HEK293T (cell line): ENCODE measurements at regions not wholly inside any gene's neighbourhood (a gene's known extent, or its start where the extent isn't known, plus 50 kb on each side); places are given as distances from the start of the nearest gene placed in this dataset.

Source experiments
- CTCF ChIA-PET: fragments of 350-600 bp; formaldehyde crosslinking; extraction: SDS; loops from one replicate; lab custom pipeline; 2021; ENCODE audit warnings: antibody characterized with exemption, inconsistent platforms; lab: Yijun Ruan, JAX
- POLR2A ChIA-PET: fragments of 350-600 bp; formaldehyde crosslinking; extraction: SDS; loops from one replicate; lab custom pipeline; 2020; ENCODE audit warnings: antibody characterized with exemption, inconsistent platforms; lab: Yijun Ruan, JAX
- DNase-seq: peaks from one replicate; pipeline ENCODE4 v3.0.0; 2012; ENCODE audit warnings: mixed read lengths; ENCODE audit errors: extremely low spot score
- ARNT ChIP-seq: fragments of 450-650 bp; IDR thresholded peaks from 2 replicates; pipeline ENCODE4 v1.6.1; 2017; ENCODE audit warnings: mild to moderate bottlenecking
- BHLHE40 ChIP-seq: fragments of 450-650 bp; IDR thresholded peaks from 2 replicates; pipeline ENCODE4 v1.6.1; 2016; ENCODE audit warnings: mild to moderate bottlenecking, moderate library complexity, borderline replicate concordance
- CTBP1 ChIP-seq: fragments of 450-650 bp; IDR thresholded peaks from 2 replicates; pipeline ENCODE4 v1.6.1; 2016; ENCODE audit warnings: borderline replicate concordance
- ELF4 ChIP-seq: fragments of 450-650 bp; IDR thresholded peaks from 2 replicates; pipeline ENCODE4 v1.6.1; 2017; ENCODE audit warnings: antibody characterized with exemption
- FOXA1 ChIP-seq: fragments of 450-650 bp; IDR thresholded peaks from 2 replicates; pipeline ENCODE4 v1.6.1; 2016; ENCODE audit warnings: mild to moderate bottlenecking
- FOXM1 ChIP-seq: fragments of 450-650 bp; IDR thresholded peaks from 2 replicates; pipeline ENCODE4 v1.6.1; 2017; ENCODE audit warnings: mild to moderate bottlenecking, borderline replicate concordance
- HDGF ChIP-seq: fragments of 450-650 bp; IDR thresholded peaks from 2 replicates; pipeline ENCODE4 v1.6.1; 2017; ENCODE audit warnings: antibody characterized with exemption, borderline replicate concordance
- L3MBTL2 ChIP-seq: fragments of 450-650 bp; conservative IDR thresholded peaks from 2 replicates; pipeline ENCODE4 v1.6.1; 2016; ENCODE audit warnings: mild to moderate bottlenecking
- LEF1 ChIP-seq: fragments of 450-650 bp; IDR thresholded peaks from 2 replicates; pipeline ENCODE4 v1.6.1; 2017; ENCODE audit warnings: mild to moderate bottlenecking, borderline replicate concordance
- NFRKB ChIP-seq: fragments of 450-650 bp; IDR thresholded peaks from 2 replicates; pipeline ENCODE4 v1.6.1; 2016; ENCODE audit warnings: mild to moderate bottlenecking, moderate library complexity
- SP1 ChIP-seq: fragments of 450-650 bp; IDR thresholded peaks from 2 replicates; pipeline ENCODE4 v1.6.1; 2017
- SUZ12 ChIP-seq: fragments of 450-650 bp; IDR thresholded peaks from 2 replicates; pipeline ENCODE4 v1.6.1; 2016; ENCODE audit warnings: mild to moderate bottlenecking
- TARDBP ChIP-seq: fragments of 450-650 bp; IDR thresholded peaks from 2 replicates; pipeline ENCODE4 v1.6.1; 2016
- ZNF384 ChIP-seq: fragments of 450-650 bp; IDR thresholded peaks from 2 replicates; pipeline ENCODE4 v1.6.1; 2016
- TF ChIP-seq, protein P1 (sequence below): fragments of 450-650 bp; IDR thresholded peaks from 2 replicates; pipeline ENCODE4 v1.6.1; 2016

GRCh38 chr7:68005992-68006391 lies 1009.4 kb downstream of the TYW1 start:
- DNase-seq, result no peak
- TF ChIP-seq, protein P1, sequence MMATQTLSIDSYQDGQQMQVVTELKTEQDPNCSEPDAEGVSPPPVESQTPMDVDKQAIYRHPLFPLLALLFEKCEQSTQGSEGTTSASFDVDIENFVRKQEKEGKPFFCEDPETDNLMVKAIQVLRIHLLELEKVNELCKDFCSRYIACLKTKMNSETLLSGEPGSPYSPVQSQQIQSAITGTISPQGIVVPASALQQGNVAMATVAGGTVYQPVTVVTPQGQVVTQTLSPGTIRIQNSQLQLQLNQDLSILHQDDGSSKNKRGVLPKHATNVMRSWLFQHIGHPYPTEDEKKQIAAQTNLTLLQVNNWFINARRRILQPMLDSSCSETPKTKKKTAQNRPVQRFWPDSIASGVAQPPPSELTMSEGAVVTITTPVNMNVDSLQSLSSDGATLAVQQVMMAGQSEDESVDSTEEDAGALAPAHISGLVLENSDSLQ, result no peak
- POLR2A ChIA-PET, result no interaction called here
- CTCF ChIA-PET, result no interaction called here

DNA sequence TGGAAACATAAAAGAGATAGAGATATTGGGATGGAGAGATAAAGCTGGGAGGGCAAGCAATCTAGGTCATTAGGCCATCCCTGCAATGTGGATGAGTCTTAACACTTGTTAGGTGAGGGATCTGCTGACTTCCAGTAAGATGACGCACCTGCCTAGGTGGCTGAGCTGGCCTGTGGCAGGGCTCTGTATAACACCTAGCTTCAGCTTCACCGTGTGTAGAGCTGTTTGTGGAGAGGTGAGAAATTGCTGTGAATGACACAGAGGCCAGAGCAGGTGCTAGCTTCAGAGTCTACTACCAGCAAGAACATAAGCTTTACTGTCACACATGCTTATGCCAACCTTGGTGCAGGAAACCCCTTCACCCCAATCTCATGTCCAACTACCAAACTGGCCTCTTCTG lies 1010.0 kb downstream of the TYW1 start:
- TF ChIP-seq CTBP1 (no peak), SP1 (no peak), NFRKB (no peak)
- no peak for DNase-seq
- POLR2A ChIA-PET, result no interaction called here
- CTCF ChIA-PET, result no interaction called here

GRCh38 chr7:68009716-68010115 lies 1013.1 kb downstream of the TYW1 start:
- ChIA-PET POLR2A (no interaction called here), CTCF (no interaction called here)
- TF ChIP-seq, protein P1, result no peak
- TF ChIP-seq SUZ12 (no peak), SP1 (no peak), FOXA1 (no peak), FOXM1 (no peak), NFRKB (no peak), ARNT (no peak), LEF1 (no peak), BHLHE40 (no peak), HDGF (no peak), ZNF384 (no peak)
- no peak for DNase-seq

DNA sequence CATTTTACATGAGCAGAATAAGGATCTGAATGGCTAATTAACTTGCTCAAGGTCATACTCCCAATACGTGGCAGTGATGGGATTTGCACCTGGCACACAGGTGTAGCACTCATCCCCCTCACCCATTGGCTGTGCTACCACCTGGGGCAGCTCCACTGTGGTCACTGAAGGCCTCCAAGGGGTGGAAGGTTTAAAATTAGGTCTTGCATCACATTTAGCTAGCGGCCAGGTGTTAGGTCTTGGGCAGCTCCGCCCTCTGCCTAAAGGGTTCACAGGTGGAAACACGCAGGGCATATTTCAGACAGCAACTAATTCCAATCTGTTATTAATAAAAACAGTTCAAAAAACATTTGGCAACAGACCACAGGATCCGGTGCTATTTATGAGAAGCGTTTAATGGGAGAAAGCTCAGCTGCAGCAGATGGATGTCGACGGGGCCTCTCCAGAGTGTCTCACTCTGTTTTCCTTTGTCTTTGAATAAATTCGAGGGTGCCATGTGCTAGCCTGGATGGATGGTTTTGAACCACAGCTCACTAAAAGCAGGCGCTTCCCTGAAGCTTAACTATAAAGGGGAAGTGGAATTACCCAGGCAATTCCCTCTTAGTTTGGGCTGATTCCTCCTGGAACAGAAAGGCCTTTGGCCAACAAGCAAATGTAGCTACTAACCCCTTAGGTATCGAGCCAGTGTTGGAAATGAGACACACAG lies 1017.6 kb downstream of the TYW1 start:
- ChIA-PET CTCF (no interaction called here), POLR2A (no interaction called here)
- DNase-seq, result no peak
- no peak for TF ChIP-seq FOXM1
- no peak for TF ChIP-seq HDGF
- no peak for TF ChIP-seq L3MBTL2
- TF ChIP-seq, protein P1, result no peak
- TF ChIP-seq TARDBP, result no peak
- TF ChIP-seq BHLHE40, result no peak
- TF ChIP-seq LEF1, result no peak
- TF ChIP-seq ZNF384, result no peak
- TF ChIP-seq ELF4, result no peak
- TF ChIP-seq NFRKB, result no peak
- TF ChIP-seq ARNT, result no peak
- TF ChIP-seq SP1, result no peak
- TF ChIP-seq CTBP1, result no peak
- no peak for TF ChIP-seq FOXA1

DNA sequence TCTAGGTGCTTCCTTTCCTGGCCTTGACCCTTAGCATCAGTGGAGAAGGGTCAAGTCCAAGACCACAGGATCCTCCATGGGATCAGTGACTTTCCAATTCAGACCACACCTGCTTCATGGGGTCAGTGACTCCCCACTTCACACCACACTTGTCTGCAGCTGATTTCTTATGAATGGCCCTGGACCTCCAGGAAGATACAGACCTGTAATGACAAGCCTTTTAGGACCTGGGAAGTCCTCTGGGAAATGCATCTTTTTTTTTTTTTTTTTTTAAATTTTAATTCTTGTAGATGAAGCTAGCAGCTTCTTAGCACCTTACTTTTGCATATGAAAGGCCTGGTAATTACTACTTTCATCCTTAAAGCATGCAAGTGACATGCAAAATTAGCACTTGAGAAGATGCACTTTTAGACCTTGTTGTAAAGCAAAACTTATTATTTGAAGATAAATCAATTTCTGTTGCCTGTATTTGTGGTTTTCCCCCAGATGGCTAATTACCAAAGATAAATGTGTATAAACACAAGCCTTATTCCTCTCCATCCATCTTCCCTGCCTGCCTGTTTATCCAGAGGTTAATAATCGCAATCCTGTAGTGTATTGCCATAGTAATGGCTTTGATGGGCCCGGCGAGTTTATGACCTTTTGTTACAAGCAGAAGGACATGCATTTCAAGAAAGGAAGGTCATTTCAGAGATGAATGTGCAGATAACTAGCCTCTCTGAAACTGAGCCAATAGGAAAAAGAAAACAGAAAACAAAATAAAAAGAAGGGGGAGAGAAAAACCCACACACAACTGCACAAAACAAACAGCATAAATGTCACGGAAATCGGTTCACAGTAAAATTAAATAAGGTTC lies 1018.7 kb downstream of the TYW1 start:
- no peak for TF ChIP-seq SUZ12
- TF ChIP-seq L3MBTL2, result no peak
- CTCF ChIA-PET, result no interaction called here
- DNase-seq, result no peak
- POLR2A ChIA-PET, result no interaction called here

- no peak for TF ChIP-seq ELF4
- no peak for TF ChIP-seq ZNF384
- no peak for TF ChIP-seq HDGF
- no peak for TF ChIP-seq SP1
- no peak for TF ChIP-seq ARNT
- TF ChIP-seq L3MBTL2, result no peak
- TF ChIP-seq FOXA1, result no peak
- TF ChIP-seq CTBP1, result no peak
- TF ChIP-seq SUZ12, result no peak
- POLR2A ChIA-PET, result no interaction called here
- CTCF ChIA-PET, result no interaction called here
Observed at GRCh38 chr7:68015978-68016532, 1019.4 kb downstream of the TYW1 start.

GRCh38 chr7:68020102-68020501 lies 1023.5 kb downstream of the TYW1 start:
- no peak for TF ChIP-seq FOXA1
- no peak for TF ChIP-seq L3MBTL2
- TF ChIP-seq CTBP1, result no peak
- TF ChIP-seq LEF1, result no peak
- no peak for TF ChIP-seq TARDBP
- TF ChIP-seq ZNF384, result no peak
- no peak for TF ChIP-seq ARNT
- TF ChIP-seq ELF4, result no peak
- DNase-seq, result no peak
- ChIA-PET POLR2A (no interaction called here), CTCF (no interaction called here)

More at GRCh38 chr7:68015978-68016532, 1019.4 kb downstream of the TYW1 start:
- DNase-seq, result no peak
